Endodermal cell (in vitro differentiated cells): ENCODE measurements at regions not wholly inside any gene's neighbourhood (a gene's known extent, or its start where the extent isn't known, plus 50 kb on each side); places are given as distances from the start of the nearest gene placed in this dataset.

Experiments used
- DNase-seq: peaks from one replicate; pipeline ENCODE4 v3.0.0-alpha.2; 2017
- H3K27ac ChIP-seq: 2 replicates; pipeline ENCODE4 v1.5.1; 2013; ENCODE audit warnings: mild to moderate bottlenecking, low read depth, low read length, moderate library complexity
- H3K27me3 ChIP-seq: 2 replicates; pipeline ENCODE4 v1.6.1; 2013; ENCODE audit warnings: mild to moderate bottlenecking, low read length, moderate library complexity; ENCODE audit not compliant: insufficient read depth, control insufficient read depth, poor library complexity, severe bottlenecking
- H3K36me3 ChIP-seq: 2 replicates; pipeline ENCODE4 v1.7.0; 2013; ENCODE audit warnings: mild to moderate bottlenecking, low read length, moderate library complexity; ENCODE audit not compliant: control insufficient read depth, insufficient read depth
- H3K4me1 ChIP-seq: one replicate; pipeline ENCODE4 v1.7.0; 2013; ENCODE audit warnings: low read length; ENCODE audit not compliant: control insufficient read depth, insufficient read depth
- H3K4me3 ChIP-seq: 2 replicates; pipeline ENCODE4 v1.5.1; 2013; ENCODE audit warnings: mild to moderate bottlenecking, low read length, moderate library complexity
- H3K9ac ChIP-seq: 2 replicates; pipeline ENCODE4 v1.6.1; 2013; ENCODE audit warnings: mild to moderate bottlenecking, low read length, moderate library complexity; ENCODE audit not compliant: poor library complexity, severe bottlenecking; ENCODE audit errors: extremely low read depth
- H3K9me3 ChIP-seq: 2 replicates; pipeline ENCODE4 v1.6.1; 2013; ENCODE audit warnings: mild to moderate bottlenecking, low read length, moderate library complexity; ENCODE audit not compliant: control insufficient read depth
- H3K27ac Mint-ChIP-seq: 2 replicates; pipeline ENCODE4 v1.8.0; 2020; ENCODE audit warnings: mixed read lengths
- H3K27me3 Mint-ChIP-seq: 2 replicates; pipeline ENCODE4 v1.8.0; 2021; ENCODE audit warnings: mild to moderate bottlenecking, mixed read lengths; ENCODE audit not compliant: insufficient read depth
- H3K36me3 Mint-ChIP-seq: 2 replicates; pipeline ENCODE4 v1.8.0; 2020; ENCODE audit warnings: low read depth, mixed read lengths
- H3K4me1 Mint-ChIP-seq: 2 replicates; pipeline ENCODE4 v1.8.0; 2020; ENCODE audit warnings: mixed read lengths
- H3K4me3 Mint-ChIP-seq: 2 replicates; pipeline ENCODE4 v1.8.0; 2020; ENCODE audit warnings: mild to moderate bottlenecking, moderate library complexity, mixed read lengths
- H3K9me3 Mint-ChIP-seq: 2 replicates; pipeline ENCODE4 v1.8.0; 2020; ENCODE audit warnings: mild to moderate bottlenecking, mixed read lengths
- CTCF ChIP-seq: fragments of 200-600 bp; sonication (generic); conservative IDR thresholded peaks from 2 replicates; pipeline ENCODE4 v1.5.0; 2021; ENCODE audit warnings: antibody characterized with exemption, mild to moderate bottlenecking
- WGBS, 2 experiments: methylation state at CpG; one replicate each; pipeline versions ENCODE4 v1.1.5 to v1.1.7; 2013; ENCODE audit warnings: missing lambda C conversion rate in 2 of 2, mixed read lengths in 1 of 2; ENCODE audit not compliant: insufficient coverage in 1 of 2, insufficient read length in 1 of 2; 5-methylcytosine and 5-hydroxymethylcytosine counted together

DNA sequence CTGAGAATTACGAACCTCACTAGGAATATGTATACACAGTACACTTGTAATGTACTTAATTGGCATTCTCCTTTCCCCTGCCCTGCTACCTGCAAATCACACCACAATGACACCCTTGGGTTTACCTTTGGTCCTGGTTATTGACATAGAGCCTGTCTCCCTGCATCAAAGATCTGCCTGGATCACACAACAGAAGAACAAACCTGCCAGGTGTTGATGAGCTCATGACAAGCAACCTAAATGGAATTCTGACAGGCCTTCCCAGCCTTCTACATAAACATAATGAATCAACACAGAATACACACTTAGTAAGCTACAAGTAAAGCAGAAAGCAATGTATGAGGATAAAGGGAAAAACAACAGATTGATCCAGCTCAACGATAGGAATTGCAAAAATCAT lies 95.6 kb downstream of the HDGFL1 start:
- 83 to 87% methylated on average over 1 to 2 of the region's 2 CpGs for WGBS, 2 experiments
- H3K36me3 Mint-ChIP-seq, result no peaks in the 10 kb centered on the region
- no peak overlapping the region for H3K9ac ChIP-seq
- H3K4me1 ChIP-seq, result no peaks in the 10 kb centered on the region
- H3K9me3 Mint-ChIP-seq, result no peaks in the 10 kb centered on the region
- no peaks in the 10 kb centered on the region for H3K27me3 Mint-ChIP-seq
- DNase-seq, result no peak
- H3K36me3 ChIP-seq, result no peaks in the 10 kb centered on the region
- H3K27ac Mint-ChIP-seq, result no peak overlapping the region
- no peaks in the 10 kb centered on the region for H3K27me3 ChIP-seq
- H3K4me3 Mint-ChIP-seq, result no peak overlapping the region
- H3K4me3 ChIP-seq, result no peak overlapping the region
- no peaks in the 10 kb centered on the region for H3K9me3 ChIP-seq
- no peak for TF ChIP-seq CTCF
- H3K4me1 Mint-ChIP-seq, result peaks cover 12% of the 10 kb centered on the region
- H3K27ac ChIP-seq, result no peak overlapping the region

DNA sequence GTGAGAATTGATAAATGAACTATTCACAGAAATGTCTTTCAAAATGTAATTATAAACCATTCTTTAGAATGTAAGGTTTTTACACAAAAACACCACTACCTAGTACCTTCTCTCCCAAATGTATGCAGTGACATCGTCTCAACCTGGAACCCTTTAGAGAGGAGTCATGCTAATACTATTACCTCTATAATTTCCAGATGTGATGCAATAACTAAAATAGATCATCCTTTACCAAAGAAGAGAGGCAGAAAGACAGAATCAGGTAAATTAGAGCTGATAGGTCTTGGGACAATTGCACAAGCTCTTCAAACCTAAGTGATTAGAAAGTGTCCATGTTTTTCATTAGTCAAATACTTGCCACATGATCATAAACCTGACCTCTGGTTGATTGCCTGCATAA lies 96.7 kb downstream of the HDGFL1 start:
- TF ChIP-seq CTCF, result no peak
- Histone ChIP-seq H3K36me3 (no peaks in the 10 kb centered on the region), H3K27ac (no peak overlapping the region), H3K9ac (no peak overlapping the region), H3K9me3 (no peaks in the 10 kb centered on the region), H3K4me1 (no peaks in the 10 kb centered on the region), H3K27me3 (no peaks in the 10 kb centered on the region), H3K4me3 (no peak overlapping the region)
- H3K4me3 Mint-ChIP-seq, result no peak overlapping the region
- WGBS, 2 experiments, result 86 to 100% methylated on average over 1 of the region's 1 CpG
- no peak for DNase-seq
- H3K9me3 Mint-ChIP-seq, result no peaks in the 10 kb centered on the region
- peaks cover 6% of the 10 kb centered on the region for H3K4me1 Mint-ChIP-seq
- H3K36me3 Mint-ChIP-seq, result no peaks in the 10 kb centered on the region
- H3K27me3 Mint-ChIP-seq, result no peaks in the 10 kb centered on the region
- H3K27ac Mint-ChIP-seq, result no peak overlapping the region

- H3K4me1 Mint-ChIP-seq, result peaks cover 6% of the 10 kb centered on the region
- no peak for DNase-seq
- WGBS, 2 experiments, result 100% methylated on average over 1 of the region's 2 CpGs; no CpG with 5 or more reads in 1 of the 2 experiments
- no peak overlapping the region for H3K4me3 Mint-ChIP-seq
- no peaks in the 10 kb centered on the region for H3K27me3 Mint-ChIP-seq
- TF ChIP-seq CTCF, result no peak
- H3K27ac Mint-ChIP-seq, result no peak overlapping the region
- no peak overlapping the region for H3K27ac ChIP-seq
- H3K36me3 ChIP-seq, result no peaks in the 10 kb centered on the region
- no peaks in the 10 kb centered on the region for H3K9me3 ChIP-seq
- no peaks in the 10 kb centered on the region for H3K4me1 ChIP-seq
- no peaks in the 10 kb centered on the region for H3K27me3 ChIP-seq
- no peak overlapping the region for H3K4me3 ChIP-seq
- H3K36me3 Mint-ChIP-seq, result no peaks in the 10 kb centered on the region
- H3K9me3 Mint-ChIP-seq, result no peaks in the 10 kb centered on the region
- no peak overlapping the region for H3K9ac ChIP-seq
Observed at GRCh38 chr6:22666586-22666985, 97.2 kb downstream of the HDGFL1 start.
